ENCODE measurements at regions not wholly inside any gene's neighbourhood (a gene's known extent, or its start where the extent isn't known, plus 50 kb on each side); places are given as distances from the start of the nearest gene placed in this dataset.
"Not testable (repeated sequence)": the region's sequence is repeated elsewhere in the genome, so short reads cannot be mapped to it uniquely, and the experiment has no call there.

- DNase-seq (ENCODE audit: low read depth, low spot score); in situ Hi-C loops (cut with HindIII; ENCODE audit: low pct_unique_long_range_greater_than_20kb, low sequenced_read_pairs): not testable (repeated sequence)
These were observed 532.1 kb downstream of the FOXD4L4 start for GRCh38 chr9:66269024-66269423.

GRCh38 chr9:66269783-66270182 lies 532.8 kb downstream of the FOXD4L4 start:
- in situ Hi-C loops (cut with HindIII; ENCODE audit: low pct_unique_long_range_greater_than_20kb, low sequenced_read_pairs); DNase-seq (ENCODE audit: low read depth, low spot score): not testable (repeated sequence)

GRCh38 chr9:66278809-66279208 lies 541.9 kb downstream of the FOXD4L4 start:
- DNase-seq (ENCODE audit: low read depth, low spot score); in situ Hi-C loops (cut with HindIII; ENCODE audit: low pct_unique_long_range_greater_than_20kb, low sequenced_read_pairs): not testable (repeated sequence)
